IMR-90 (cell line): ENCODE measurements at regions not wholly inside any gene's neighbourhood (a gene's known extent, or its start where the extent isn't known, plus 50 kb on each side); places are given as distances from the start of the nearest gene placed in this dataset.

ENCODE experiments used
- ATAC-seq: fragments of 200-7000 bp; cut with Tn5 transposase; 2 replicates; pipeline ENCODE4 v1.9.1; 2020; ENCODE audit warnings: low read depth, mild to moderate bottlenecking, moderate library complexity
- BruUV-seq: library from RNA; stranded (reverse); fragments of 400-500 nt; replicated peaks from 2 replicates; lab custom pipeline; 2021; lab: Mats Ljungman, UMichigan
- CTCF ChIA-PET: fragments of 300-600 bp; formaldehyde crosslinking; extraction: SDS; loops from one replicate; lab custom pipeline; 2021; ENCODE audit warnings: antibody characterized with exemption; lab: Yijun Ruan, JAX
- POLR2A ChIA-PET: fragments of 300-600 bp; sonication (Branson Sonifier 250); formaldehyde crosslinking; loops from one replicate; lab custom pipeline; 2022; ENCODE audit warnings: antibody characterized with exemption; ENCODE audit not compliant: unreplicated experiment; lab: Charles Lee
- DNase-seq: peaks from one replicate; pipeline ENCODE4 v3.0.0; 2013
- H2AFZ ChIP-seq: replicated peaks from 2 replicates; pipeline ENCODE3; 2013; ENCODE audit warnings: low read length, mild to moderate bottlenecking; ENCODE audit not compliant: poor library complexity
- H2AK5ac ChIP-seq: 2 replicates; pipeline ENCODE4 v1.6.1; 2013; ENCODE audit warnings: low read depth, low read length, inconsistent platforms
- H2AK9ac ChIP-seq: replicated peaks from 2 replicates; pipeline ENCODE3; 2013; ENCODE audit warnings: mild to moderate bottlenecking, low read depth, low read length, moderate library complexity; ENCODE audit not compliant: poor library complexity
- H2BK120ac ChIP-seq: 2 replicates; pipeline ENCODE4 v1.6.1; 2013; ENCODE audit warnings: low read depth, low read length, inconsistent platforms
- H2BK15ac ChIP-seq: 3 replicates; pipeline ENCODE4 v1.6.1; 2013; ENCODE audit warnings: low read depth, low read length, inconsistent platforms
- H2BK20ac ChIP-seq: 2 replicates; pipeline ENCODE4 v1.6.1; 2013; ENCODE audit warnings: low read depth, mild to moderate bottlenecking, inconsistent platforms, low read length, moderate library complexity
- H2BK5ac ChIP-seq: 2 replicates; pipeline ENCODE4 v1.6.1; 2013; ENCODE audit warnings: mild to moderate bottlenecking, low read depth, low read length, inconsistent platforms; ENCODE audit not compliant: poor library complexity, severe bottlenecking
- H3K14ac ChIP-seq: replicated peaks from 2 replicates; pipeline ENCODE4 v1.6.1; 2013; ENCODE audit warnings: low read depth, low read length, inconsistent platforms
- H3K18ac ChIP-seq: 2 replicates; pipeline ENCODE4 v1.6.1; 2013; ENCODE audit warnings: low read depth, low read length, control low read depth
- H3K23ac ChIP-seq: 2 replicates; pipeline ENCODE4 v1.6.1; 2013; ENCODE audit warnings: low read depth, low read length, inconsistent platforms
- H3K27ac ChIP-seq: 2 replicates; pipeline ENCODE4 v1.5.1; 2013; ENCODE audit warnings: mild to moderate bottlenecking, control low read depth, low read length; ENCODE audit not compliant: insufficient read depth
- H3K27me3 ChIP-seq: 2 replicates; pipeline ENCODE4 v1.6.1; 2013; ENCODE audit warnings: low read length; ENCODE audit not compliant: control insufficient read depth, insufficient read depth
- H3K36me3 ChIP-seq: 2 replicates; pipeline ENCODE4 v1.6.1; 2013; ENCODE audit warnings: low read length, mixed read lengths; ENCODE audit not compliant: control insufficient read depth, insufficient read depth
- H3K4ac ChIP-seq: 2 replicates; pipeline ENCODE4 v1.6.1; 2013; ENCODE audit warnings: low read depth, low read length, inconsistent platforms
- H3K4me1 ChIP-seq: 2 replicates; pipeline ENCODE4 v1.6.1; 2013; ENCODE audit warnings: low read length, mixed read lengths; ENCODE audit not compliant: control insufficient read depth, insufficient read depth
- H3K4me2 ChIP-seq: 2 replicates; pipeline ENCODE4 v1.6.1; 2013; ENCODE audit warnings: low read depth, mild to moderate bottlenecking, control low read depth, low read length, moderate library complexity
- H3K4me3 ChIP-seq: 2 replicates; pipeline ENCODE4 v1.5.1; 2013; ENCODE audit warnings: low read depth, mild to moderate bottlenecking, control low read depth, low read length, moderate library complexity; ENCODE audit not compliant: insufficient read depth
- H3K56ac ChIP-seq: 2 replicates; pipeline ENCODE4 v1.6.1; 2013; ENCODE audit warnings: low read length, inconsistent platforms; ENCODE audit not compliant: insufficient read depth; ENCODE audit errors: extremely low read depth
- H3K79me1 ChIP-seq, 2 experiments: 2 replicates each; pipeline ENCODE4 v1.6.1; 2013; ENCODE audit warnings: low read length in 2 of 2, inconsistent platforms in 1 of 2, low read depth in 1 of 2
- H3K9ac ChIP-seq: 2 replicates; pipeline ENCODE4 v1.6.1; 2013; ENCODE audit warnings: low read depth, low read length, control low read depth
- H3K9me1 ChIP-seq: 2 replicates; pipeline ENCODE4 v1.6.1; 2013; ENCODE audit warnings: low read length, inconsistent platforms; ENCODE audit not compliant: insufficient read depth
- H3K9me3 ChIP-seq: 2 replicates; pipeline ENCODE4 v1.6.1; 2013; ENCODE audit warnings: low read length; ENCODE audit not compliant: control insufficient read depth, insufficient read depth
- H4K20me1 ChIP-seq: 2 replicates; pipeline ENCODE4 v1.6.1; 2013; ENCODE audit warnings: low read length, inconsistent platforms; ENCODE audit not compliant: insufficient read depth
- H4K5ac ChIP-seq: 2 replicates; pipeline ENCODE4 v1.6.1; 2013; ENCODE audit warnings: mild to moderate bottlenecking, low read depth, low read length, control low read depth
- H4K8ac ChIP-seq, 2 experiments: 2 replicates each; pipeline ENCODE4 v1.6.1; 2013; ENCODE audit warnings: low read depth in 2 of 2, low read length in 2 of 2, control low read depth in 1 of 2, inconsistent platforms in 1 of 2
- H4K91ac ChIP-seq: 2 replicates; pipeline ENCODE4 v1.6.1; 2013; ENCODE audit warnings: low read depth, low read length, inconsistent platforms; ENCODE audit not compliant: insufficient read depth
- CEBPB ChIP-seq: IDR thresholded peaks from 2 replicates; pipeline ENCODE4 v1.6.1; 2012; ENCODE audit warnings: low read depth, low read length, improper control_type of control experiment
- FOS ChIP-seq: fragments of 150-350 bp; IDR thresholded peaks from 2 replicates; pipeline ENCODE4 v1.6.1; 2016; ENCODE audit warnings: low read depth, low read length
- whole genome bisulfite sequencing, 2 experiments: methylation state at CpG; one replicate each; pipeline versions ENCODE4 v1.1.5 to v1.1.7; 2013; ENCODE audit warnings: missing lambda C conversion rate in 2 of 2; ENCODE audit not compliant: insufficient read length in 1 of 2; ENCODE audit errors: extremely low coverage in 2 of 2; 5-methylcytosine and 5-hydroxymethylcytosine counted together
- dilution Hi-C: fragments of 300-500 bp; cut with HindIII; formaldehyde crosslinking; loops from one replicate; pipeline ENCODE4 v1.14.3; 2018; ENCODE audit warnings: low sequenced_read_pairs; ENCODE audit not compliant: unreplicated experiment
- in situ Hi-C: fragments of 300-500 bp; cut with MboI; formaldehyde crosslinking; loops from 3 replicates; pipeline ENCODE4 v1.14.3; 2019; ENCODE audit warnings: low sequenced_read_pairs, inconsistent platforms, mixed read lengths
- intact Hi-C: fragments of 100-400 bp; cut with micrococcal nuclease; formaldehyde crosslinking; loops from 2 replicates; pipeline ENCODE4 v1.10.0; 2022

- ChIA-PET CTCF (no interaction called here), POLR2A (no interaction called here)
- Histone ChIP-seq H3K9ac (no peak overlapping the region), H3K9me1 (no peaks in the 10 kb centered on the region), H2BK15ac (no peak overlapping the region), H2AFZ (no peak overlapping the region), H3K9me3 (peaks cover 2% of the 10 kb centered on the region; the same call in 1 of the 2 replicates), H3K36me3 (no peaks in the 10 kb centered on the region), H3K79me1 (no peaks in the 10 kb centered on the region), H3K4ac (no peak overlapping the region), H4K8ac (no peak overlapping the region), H4K5ac (no peak overlapping the region), H2BK20ac (no peak overlapping the region), H3K23ac (no peak overlapping the region), H3K4me2 (no peak overlapping the region), H3K18ac (no peak overlapping the region), H3K27me3 (no peaks in the 10 kb centered on the region), H2BK120ac (no peak overlapping the region), H3K4me1 (no peaks in the 10 kb centered on the region), H4K91ac (no peak overlapping the region), H2AK5ac (no peak overlapping the region), H3K56ac (no peak overlapping the region), H3K14ac (0 out of 2 replicates have a peak overlapping the region, but pooled peaks have one; percentile 39), H3K4me3 (no peak overlapping the region), H3K27ac (no peak overlapping the region), H2AK9ac (no peak overlapping the region), H2BK5ac (no peak overlapping the region), H4K20me1 (no peaks in the 10 kb centered on the region)
- ATAC-seq (peak; percentile 56), DNase-seq (peak; percentile 39)
- intact Hi-C loops (no loop called here), in situ Hi-C loops (no loop called here), dilution Hi-C loops (no loop called here)
- TF ChIP-seq CEBPB, result peak; percentile 48
- no peak for TF ChIP-seq FOS
- BruUV-seq, result no TSS peak
- no CpG with 5 or more reads among the region's 1 CpG for WGBS, 2 experiments
These were observed 917.0 kb upstream of the PIK3C3 start for GRCh38 chr18:41038071-41038470.
